Endothelial cell of umbilical vein (primary cell): ENCODE measurements at regions not wholly inside any gene's neighbourhood (a gene's known extent, or its start where the extent isn't known, plus 50 kb on each side); places are given as distances from the start of the nearest gene placed in this dataset.

Experiments
- CTCF ChIP-seq, 2 donors: IDR thresholded peaks; 1 replicate in 1 of 2; 2 replicates in 1 of 2; pipeline ENCODE4 v1.5.1; 2011; ENCODE audit warnings: low read length in 2 of 2, mild to moderate bottlenecking in 2 of 2, moderate library complexity in 2 of 2, control low read depth in 1 of 2, inconsistent platforms in 1 of 2, low read depth in 1 of 2; ENCODE audit not compliant: insufficient read depth in 1 of 2; ENCODE audit errors: extremely low read depth in 1 of 2
- EZH2 ChIP-seq: IDR thresholded peaks from 2 replicates; pipeline ENCODE4 v1.6.1; 2012; ENCODE audit warnings: borderline replicate concordance, low read depth, mild to moderate bottlenecking, moderate library complexity, low read length, inconsistent platforms; ENCODE audit not compliant: severe bottlenecking
- FOS ChIP-seq: IDR thresholded peaks from 2 replicates; pipeline ENCODE4 v1.6.1; 2011; ENCODE audit warnings: mild to moderate bottlenecking, low read length, moderate library complexity, borderline replicate concordance; ENCODE audit not compliant: insufficient read depth
- GATA2 ChIP-seq: IDR thresholded peaks from 2 replicates; pipeline ENCODE4 v1.7.0; 2011; ENCODE audit warnings: low read depth, mild to moderate bottlenecking, moderate library complexity, mixed read lengths, low read length; ENCODE audit not compliant: insufficient read length, insufficient read depth
- JUN ChIP-seq: IDR thresholded peaks from 2 replicates; pipeline ENCODE4 v1.6.1; 2011; ENCODE audit warnings: borderline replicate concordance, low read depth; ENCODE audit not compliant: insufficient read length, insufficient read depth
- MAX ChIP-seq: IDR thresholded peaks from 2 replicates; pipeline ENCODE4 v1.6.1; 2011; ENCODE audit not compliant: insufficient read depth, insufficient read length
- MYC ChIP-seq: IDR thresholded peaks from one replicate; pipeline ENCODE4 v1.6.1; 2011; ENCODE audit warnings: mild to moderate bottlenecking, low read depth, low read length
- POLR2A ChIP-seq: IDR thresholded peaks from 2 replicates; pipeline ENCODE4 v1.6.1; 2012; ENCODE audit warnings: low read depth, mild to moderate bottlenecking, control low read depth, low read length
- POLR2AphosphoS5 ChIP-seq: IDR thresholded peaks from 2 replicates; pipeline ENCODE4 v1.6.1; 2012; ENCODE audit warnings: low read depth, mild to moderate bottlenecking, control low read depth, low read length, moderate library complexity; ENCODE audit not compliant: insufficient read depth

- TF ChIP-seq GATA2 = no peak
- TF ChIP-seq CTCF (IDR thresholded peaks at IDR 0.05; ENCODE audit: extremely low read depth in 1 of 2, insufficient read depth in 1 of 2, low read depth in 1 of 2, low read length in 2 of 2) = no peak
- TF ChIP-seq POLR2A = no peak
- no peak for TF ChIP-seq JUN
- no peak for TF ChIP-seq EZH2
- no peak for TF ChIP-seq POLR2AphosphoS5
- TF ChIP-seq MYC = no peak
- no peak for TF ChIP-seq MAX
- TF ChIP-seq FOS = no peak
Measured at GRCh38 chr12:124706363-124706762, 139.0 kb upstream of the NCOR2 start.
